ENCODE measurements at regions not wholly inside any gene's neighbourhood (a gene's known extent, or its start where the extent isn't known, plus 50 kb on each side); places are given as distances from the start of the nearest gene placed in this dataset.

DNA sequence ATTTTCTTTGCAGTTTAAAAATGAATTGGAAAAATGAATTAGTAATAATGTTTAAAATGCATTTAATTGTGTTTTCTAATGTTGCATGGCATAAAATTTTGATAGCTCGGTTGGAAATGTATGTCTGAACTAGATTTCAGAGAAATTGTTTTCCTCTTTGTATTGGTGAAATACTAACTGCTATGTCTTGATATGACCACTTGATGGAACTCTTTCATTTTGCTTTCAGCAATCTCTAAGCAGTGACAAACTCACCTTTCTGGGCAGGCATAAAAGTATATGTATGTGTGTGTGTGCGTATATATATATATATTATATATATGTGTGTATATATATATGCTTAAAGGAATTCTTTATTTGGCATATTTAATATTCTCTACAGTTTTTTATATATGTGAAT is 239.3 kb upstream of the ZNF717 start:
- no peak overlapping the region for H3K4me3 ChIP-seq (ENCODE audit: low read depth in 2 of 2, low read length in 1 of 2)
- no peak overlapping the region for H3K9ac ChIP-seq
- peak; percentile 10 for DNase-seq
- no peaks in the 10 kb centered on the region for H3K27me3 ChIP-seq (ENCODE audit: insufficient read depth)
- H2AFZ ChIP-seq (ENCODE audit: low read depth) = no peak overlapping the region
- POLR2A ChIA-PET = no interaction called here
- no peaks in the 10 kb centered on the region for H3F3A ChIP-seq (replicated peaks; ENCODE audit: insufficient read depth)
- CTCF ChIA-PET = interaction anchor here (0.6 to 2.9 kb wide), 17 partner anchors 9 to 580 kb away, joined by 3 to 33 read pairs (median 5); no protein-coding TSS in a partner anchor
- H3K27ac ChIP-seq (ENCODE audit: low read depth in 2 of 2, low read length in 1 of 2) = no peak overlapping the region
- WGBS (ENCODE audit: low lambda C conversion rate) = 20% methylated on average over 2 of the region's 2 CpGs
- no peaks in the 10 kb centered on the region for H3K36me3 ChIP-seq (replicated peaks in 1 of 2; ENCODE audit: control insufficient read depth in 1 of 2, insufficient read depth in 2 of 2, low read length in 1 of 2)
- H3K79me2 ChIP-seq (ENCODE audit: insufficient read depth) = no peaks in the 10 kb centered on the region
- no peaks in the 10 kb centered on the region for H3K9me3 ChIP-seq
- no peaks in the 10 kb centered on the region for H3K9me2 ChIP-seq
- no peak overlapping the region for H3K4me2 ChIP-seq
- H4K20me1 ChIP-seq (ENCODE audit: insufficient read depth) = no peaks in the 10 kb centered on the region
- no peaks in the 10 kb centered on the region; a peak in 1 of 4 replicates for H3K4me1 ChIP-seq (ENCODE audit: control insufficient read depth in 1 of 2, insufficient read depth in 2 of 2, low read depth in 1 of 2, low read length in 1 of 2)
- peak; percentile 81 for TF ChIP-seq RAD21 (IDR thresholded peaks at IDR 0.05; ENCODE audit: low read length)
- no peak for TF ChIP-seq ELF1 (IDR thresholded peaks at IDR 0.05)
- TF ChIP-seq RXRA (IDR thresholded peaks at IDR 0.05; ENCODE audit: borderline replicate concordance, low read depth) = no peak
- no peak for TF ChIP-seq RFX5 (IDR thresholded peaks at IDR 0.05; ENCODE audit: low read length)
- no peak for TF ChIP-seq MAX (IDR thresholded peaks at IDR 0.05; ENCODE audit: low read depth)
- TF ChIP-seq, protein P1, sequence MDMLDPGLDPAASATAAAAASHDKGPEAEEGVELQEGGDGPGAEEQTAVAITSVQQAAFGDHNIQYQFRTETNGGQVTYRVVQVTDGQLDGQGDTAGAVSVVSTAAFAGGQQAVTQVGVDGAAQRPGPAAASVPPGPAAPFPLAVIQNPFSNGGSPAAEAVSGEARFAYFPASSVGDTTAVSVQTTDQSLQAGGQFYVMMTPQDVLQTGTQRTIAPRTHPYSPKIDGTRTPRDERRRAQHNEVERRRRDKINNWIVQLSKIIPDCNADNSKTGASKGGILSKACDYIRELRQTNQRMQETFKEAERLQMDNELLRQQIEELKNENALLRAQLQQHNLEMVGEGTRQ (IDR thresholded peaks at IDR 0.05; ENCODE audit: borderline replicate concordance, low read depth, low read length) = no peak
- TF ChIP-seq FOXM1 (IDR thresholded peaks at IDR 0.05; ENCODE audit: low read depth) = no peak
- TF ChIP-seq NRF1 (IDR thresholded peaks at IDR 0.05; ENCODE audit: low read depth, low read length) = no peak
- no peak for TF ChIP-seq TAF1 (IDR thresholded peaks at IDR 0.05; ENCODE audit: borderline replicate concordance, low read depth, low read length)
- TF ChIP-seq, protein P2, sequence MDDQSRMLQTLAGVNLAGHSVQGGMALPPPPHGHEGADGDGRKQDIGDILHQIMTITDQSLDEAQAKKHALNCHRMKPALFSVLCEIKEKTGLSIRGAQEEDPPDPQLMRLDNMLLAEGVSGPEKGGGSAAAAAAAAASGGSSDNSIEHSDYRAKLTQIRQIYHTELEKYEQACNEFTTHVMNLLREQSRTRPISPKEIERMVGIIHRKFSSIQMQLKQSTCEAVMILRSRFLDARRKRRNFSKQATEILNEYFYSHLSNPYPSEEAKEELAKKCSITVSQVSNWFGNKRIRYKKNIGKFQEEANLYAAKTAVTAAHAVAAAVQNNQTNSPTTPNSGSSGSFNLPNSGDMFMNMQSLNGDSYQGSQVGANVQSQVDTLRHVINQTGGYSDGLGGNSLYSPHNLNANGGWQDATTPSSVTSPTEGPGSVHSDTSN (IDR thresholded peaks at IDR 0.05) = no peak
- TF ChIP-seq CTCF (IDR thresholded peaks at IDR 0.05) = peak; percentile 53
- peak; percentile 40; the same call in 1 of the 2 replicates for TF ChIP-seq SMC3 (IDR thresholded peaks at IDR 0.05; ENCODE audit: low read depth, low read length)
- TF ChIP-seq TEAD4 (IDR thresholded peaks at IDR 0.05; ENCODE audit: borderline replicate concordance, insufficient read depth) = no peak

GRCh38 chr3:76025561-76025960 is 240.2 kb upstream of the ZNF717 start:
- Histone ChIP-seq H3K36me3 (replicated peaks in 1 of 2; ENCODE audit: control insufficient read depth in 1 of 2, insufficient read depth in 2 of 2, low read length in 1 of 2) (no peaks in the 10 kb centered on the region), H3K27me3 (ENCODE audit: insufficient read depth) (no peaks in the 10 kb centered on the region), H3K79me2 (ENCODE audit: insufficient read depth) (no peaks in the 10 kb centered on the region), H3K4me3 (ENCODE audit: low read depth in 2 of 2, low read length in 1 of 2) (no peak overlapping the region), H3K9ac (no peak overlapping the region), H3K4me2 (no peak overlapping the region), H3K4me1 (ENCODE audit: control insufficient read depth in 1 of 2, insufficient read depth in 2 of 2, low read depth in 1 of 2, low read length in 1 of 2) (no peaks in the 10 kb centered on the region; a peak in 1 of 4 replicates), H3K9me2 (no peaks in the 10 kb centered on the region), H3K9me3 (no peaks in the 10 kb centered on the region), H2AFZ (ENCODE audit: low read depth) (no peak overlapping the region), H3F3A (replicated peaks; ENCODE audit: insufficient read depth) (no peaks in the 10 kb centered on the region), H3K27ac (ENCODE audit: low read depth in 2 of 2, low read length in 1 of 2) (no peak overlapping the region), H4K20me1 (ENCODE audit: insufficient read depth) (no peaks in the 10 kb centered on the region)
- CTCF ChIA-PET = interaction anchor here (0.7 to 2.9 kb wide), 6 partner anchors 9 to 561 kb away, joined by 3 to 33 read pairs (median 6); no protein-coding TSS in a partner anchor
- DNase-seq = no peak
- TF ChIP-seq RXRA (IDR thresholded peaks at IDR 0.05; ENCODE audit: borderline replicate concordance, low read depth) (no peak), EZH2phosphoT487 (IDR thresholded peaks at IDR 0.05; ENCODE audit: borderline replicate concordance, low read depth) (no peak), MXI1 (IDR thresholded peaks at IDR 0.05; ENCODE audit: low read depth, low read length) (no peak), EP300 (IDR thresholded peaks at IDR 0.05; ENCODE audit: borderline replicate concordance in 1 of 2, low read depth in 1 of 2, low read length in 1 of 2) (no peak)
- 18% methylated on average over 1 of the region's 1 CpG for WGBS (ENCODE audit: low lambda C conversion rate)
- POLR2A ChIA-PET = no interaction called here
